NCI-H82 (cell line): ENCODE measurements at regions not wholly inside any gene's neighbourhood (a gene's known extent, or its start where the extent isn't known, plus 50 kb on each side); places are given as distances from the start of the nearest gene placed in this dataset.
"Not testable (repeated sequence)": the region's sequence is repeated elsewhere in the genome, so short reads cannot be mapped to it uniquely, and the experiment has no call there.

ENCODE experiments used
- DNase-seq: peaks from one replicate; lab custom pipeline; 2025; lab: John Stamatoyannopoulos, UW

DNA sequence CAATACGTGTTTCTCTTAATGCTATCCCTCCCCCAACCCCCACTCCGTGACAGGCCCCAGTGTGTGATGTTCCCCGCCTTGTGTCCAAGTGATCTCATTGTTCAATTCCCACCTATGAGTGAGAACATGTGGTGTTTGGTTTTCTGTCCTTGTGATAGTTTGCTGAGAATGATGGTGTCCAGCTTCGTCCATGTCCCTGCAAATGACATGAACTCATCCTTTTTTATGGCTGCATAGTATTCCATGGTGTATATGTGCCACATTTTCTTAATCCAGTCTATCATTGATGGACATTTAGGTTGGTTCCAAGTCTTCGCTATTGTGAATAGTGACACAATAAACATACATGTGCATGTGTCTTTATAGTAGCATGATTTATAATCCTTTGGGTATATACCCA lies 52.5 kb downstream of the KIAA0408 start:
- DNase-seq: not testable (repeated sequence)

DNA sequence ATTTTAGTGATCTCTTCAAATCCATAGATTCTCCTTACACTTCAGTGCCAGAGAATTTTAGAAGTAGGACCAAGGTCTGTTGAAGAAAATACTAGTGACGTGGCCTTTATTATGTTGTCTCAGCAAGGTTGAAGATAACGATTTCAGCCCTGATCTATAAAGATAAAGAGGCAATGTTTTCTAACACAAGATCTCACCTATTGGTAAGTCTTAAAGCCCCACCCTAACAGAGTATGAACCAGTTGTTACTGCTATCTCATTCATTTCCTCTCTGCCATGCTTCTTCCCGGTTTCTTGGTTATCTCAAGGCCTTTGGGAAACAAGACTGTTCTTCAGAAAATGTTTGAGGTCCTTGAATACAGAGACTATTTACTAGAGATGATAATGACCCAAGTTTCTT lies 53.1 kb downstream of the KIAA0408 start:
- no peak for DNase-seq

DNA sequence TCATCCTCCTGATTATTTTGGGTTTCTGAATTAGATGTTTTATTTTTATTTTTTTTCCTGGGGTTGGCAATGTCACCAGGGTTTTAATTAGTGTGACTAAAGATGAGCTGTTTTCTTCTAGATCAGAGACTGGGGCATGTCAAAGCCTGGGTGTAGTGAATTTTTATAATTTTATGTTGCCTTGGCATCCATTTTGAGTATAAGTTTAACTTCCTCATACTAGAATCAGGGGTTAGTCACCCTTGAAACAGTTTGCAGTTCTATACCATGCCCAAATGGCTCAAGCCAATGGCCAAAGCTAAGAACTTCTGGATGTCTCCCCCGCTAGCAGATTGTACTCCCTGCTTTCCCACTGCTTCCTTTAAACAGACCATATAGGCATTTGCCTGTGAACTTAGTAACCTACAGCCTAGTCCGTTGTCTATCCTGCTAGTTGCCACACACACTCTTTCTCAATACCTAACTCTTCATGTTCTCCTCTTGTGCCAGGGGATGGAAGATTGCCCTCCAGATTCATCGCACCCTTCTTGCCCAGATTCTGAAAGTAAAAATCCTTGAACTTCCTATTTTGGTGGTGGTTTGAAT lies 54.5 kb downstream of the KIAA0408 start:
- DNase-seq: no peak

DNA sequence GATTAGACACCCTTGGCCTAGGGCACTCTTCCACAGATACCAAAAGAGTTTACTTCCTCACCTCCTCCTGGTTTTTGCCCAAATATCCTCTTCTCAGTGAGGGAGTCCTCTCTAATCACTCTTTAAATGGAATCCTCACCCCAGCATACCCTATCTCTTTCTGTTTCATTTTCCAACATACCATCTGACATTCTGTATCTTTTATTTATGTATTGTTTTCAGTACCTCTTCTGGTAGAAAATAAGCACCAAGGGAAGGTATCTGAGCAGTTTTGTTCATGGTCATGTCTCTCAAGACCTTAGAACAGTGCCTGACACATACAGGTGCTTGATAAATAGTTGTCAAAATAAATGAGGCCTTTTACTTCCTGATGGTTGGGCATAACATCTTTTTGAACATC lies 55.1 kb downstream of the KIAA0408 start:
- no peak for DNase-seq

DNA sequence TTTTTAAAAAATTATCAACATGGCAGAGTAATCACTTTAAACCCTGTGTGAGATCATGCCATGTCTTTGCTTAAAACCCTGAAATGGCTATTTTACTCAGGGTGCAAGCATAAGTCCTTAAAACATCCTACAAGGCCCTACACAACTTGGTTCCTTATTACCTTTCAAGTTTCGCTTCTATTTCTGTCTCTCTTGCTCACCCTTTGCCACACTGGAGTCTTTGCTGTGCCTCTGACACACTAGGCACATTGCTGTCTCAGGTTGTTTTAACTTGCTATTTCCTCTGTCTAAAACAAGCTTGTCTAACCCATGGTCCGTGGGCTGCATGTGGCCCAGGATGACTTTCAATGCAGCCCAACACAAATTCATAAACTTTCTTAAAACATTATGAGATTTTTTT lies 55.6 kb downstream of the KIAA0408 start:
- DNase-seq: no peak

DNA sequence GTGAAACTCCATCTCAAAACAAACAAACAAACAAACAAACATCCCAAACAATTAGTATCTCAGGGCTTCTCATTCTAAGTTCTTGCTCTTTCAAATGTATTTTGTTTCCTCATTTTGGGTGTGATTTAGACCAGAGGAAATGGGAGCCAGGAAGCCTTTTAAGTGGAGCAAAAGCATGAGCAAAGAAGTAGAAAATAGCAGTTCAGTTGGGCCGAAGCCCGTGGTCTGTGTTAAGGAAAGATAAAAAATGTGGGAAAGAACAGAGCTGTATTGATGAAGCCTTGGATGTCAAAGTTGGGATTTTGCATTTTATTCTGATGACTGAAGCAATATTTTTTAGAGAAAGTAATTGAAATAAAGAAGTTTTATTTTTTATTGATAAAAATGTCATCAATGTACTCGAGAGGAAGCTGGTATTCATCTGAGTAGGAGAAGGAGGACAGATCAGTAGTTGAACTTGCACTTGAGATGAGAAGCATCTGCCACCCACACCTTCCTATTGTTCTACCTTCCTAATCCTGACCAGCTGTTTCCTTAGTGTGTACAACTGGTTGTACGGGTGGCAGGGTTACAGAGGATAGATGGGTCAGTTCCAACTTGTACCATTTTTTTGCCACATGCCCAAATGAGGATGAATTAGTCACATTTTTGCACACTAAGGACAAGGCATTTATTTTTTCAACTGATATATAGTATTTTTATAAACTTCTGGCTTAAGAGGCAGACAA lies 56.1 kb downstream of the KIAA0408 start:
- DNase-seq: peak; percentile 55

DNA sequence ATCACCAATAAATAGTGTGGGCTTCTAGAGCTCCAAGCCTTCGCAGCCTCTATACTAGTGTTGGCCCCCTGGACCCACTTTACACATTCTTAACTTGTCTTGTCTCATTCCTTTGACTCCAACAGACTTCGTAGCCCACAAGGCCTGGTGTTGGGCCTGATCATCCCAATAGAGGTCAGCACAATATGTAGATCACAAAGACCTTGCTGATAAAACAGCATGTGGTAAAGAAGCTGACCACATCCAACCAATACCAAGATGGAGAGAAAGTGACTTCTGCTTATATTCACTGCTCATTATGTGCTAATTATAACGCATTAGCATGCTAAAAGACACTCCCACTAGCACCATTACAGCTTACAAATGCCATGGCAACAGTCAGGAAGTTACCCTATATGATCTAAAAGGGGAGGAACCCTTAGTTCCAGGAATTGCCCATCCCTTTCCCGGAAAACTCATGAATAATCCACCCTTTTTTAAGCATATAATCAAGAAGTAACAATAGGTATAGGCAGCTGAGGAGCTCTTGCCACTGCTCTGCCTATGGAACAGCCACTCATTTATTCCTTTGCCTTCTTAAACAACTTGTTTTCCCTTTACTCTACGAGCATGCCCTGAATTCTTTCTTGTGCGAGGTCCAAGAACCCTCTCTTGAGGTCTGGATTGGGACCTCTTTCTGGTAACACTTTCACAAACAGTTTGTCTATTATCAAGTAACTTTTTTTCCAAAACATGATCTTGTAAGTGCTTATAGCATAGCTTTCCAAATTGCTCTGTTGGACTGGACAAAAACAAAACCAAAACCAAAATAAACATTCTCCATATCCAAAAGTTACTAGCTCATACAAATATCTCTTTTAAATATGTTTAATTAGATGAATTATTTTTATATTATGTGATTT lies 54.6 kb upstream of the ECHDC1 start:
- DNase-seq: no peak

DNA sequence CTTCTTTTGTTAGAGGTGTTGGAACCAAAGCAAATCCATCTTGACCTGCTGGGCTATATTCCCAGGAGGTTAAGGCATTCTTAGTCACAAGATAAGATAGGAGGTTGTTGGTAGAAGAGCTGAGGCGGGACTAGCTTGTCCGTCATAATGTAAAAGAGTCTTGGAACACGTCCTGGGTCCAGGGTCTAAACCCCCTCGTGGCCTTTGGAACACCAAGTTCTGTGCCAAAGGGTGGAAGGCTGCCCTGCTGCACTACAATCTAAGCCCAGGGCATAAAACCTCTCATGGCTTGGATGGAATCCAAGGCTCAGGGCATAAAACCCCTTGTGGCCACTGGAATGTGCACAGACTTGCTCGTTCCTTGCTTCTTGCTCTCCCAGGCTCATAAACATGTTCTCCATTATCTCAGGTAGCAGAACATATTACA lies 53.8 kb upstream of the ECHDC1 start:
- DNase-seq: not testable (repeated sequence)
